ENCODE measurements at regions not wholly inside any gene's neighbourhood (a gene's known extent, or its start where the extent isn't known, plus 50 kb on each side); places are given as distances from the start of the nearest gene placed in this dataset.
A peak's percentile ranks its signal among the peaks of the same experiment; 100 is the strongest.
"Not testable (repeated sequence)": the region's sequence is repeated elsewhere in the genome, so short reads cannot be mapped to it uniquely, and the experiment has no call there.

DNA sequence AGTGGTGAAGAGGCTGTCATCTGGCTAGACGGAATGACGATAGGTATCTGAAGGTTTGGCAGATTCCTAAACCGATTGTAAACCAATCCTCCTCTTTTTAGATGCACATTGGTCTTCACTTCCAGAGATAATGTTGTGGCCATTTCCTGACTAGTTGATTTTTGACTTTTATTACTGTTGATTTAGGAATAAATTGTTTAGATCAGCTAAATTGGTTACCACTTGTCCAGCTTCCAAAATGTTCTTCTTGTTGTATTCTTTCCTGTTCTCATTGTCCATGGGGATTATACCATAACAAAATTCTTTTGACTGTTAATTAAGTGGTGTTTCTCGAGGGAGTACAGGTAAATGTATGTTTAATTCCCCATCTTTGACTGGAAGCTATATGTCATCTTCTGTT is 119.7 kb downstream of the MACROH2A1 start:
- DNase-seq (ENCODE audit: low read depth) = no peak

DNA sequence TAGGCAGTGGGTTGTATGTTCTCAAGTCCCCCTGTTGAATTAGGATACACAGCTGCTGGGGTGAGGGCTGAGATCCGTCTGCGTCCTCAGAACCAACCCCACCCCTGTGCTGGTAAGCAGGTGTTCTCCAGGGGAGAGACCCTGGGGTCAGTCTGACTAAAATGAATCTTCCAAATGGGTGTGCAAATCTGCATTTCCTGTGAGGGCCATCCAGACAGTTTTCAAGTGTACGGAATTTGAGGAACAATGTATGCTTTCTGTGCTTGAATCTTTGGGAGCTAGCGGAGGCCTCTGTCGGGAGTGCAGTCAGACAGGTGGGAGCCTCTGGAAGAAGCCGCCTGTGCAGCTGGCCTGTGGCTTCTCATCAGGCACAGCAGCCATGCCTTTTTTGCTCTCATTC is 122.9 kb downstream of the MACROH2A1 start:
- DNase-seq (ENCODE audit: low read depth) = no peak

DNA sequence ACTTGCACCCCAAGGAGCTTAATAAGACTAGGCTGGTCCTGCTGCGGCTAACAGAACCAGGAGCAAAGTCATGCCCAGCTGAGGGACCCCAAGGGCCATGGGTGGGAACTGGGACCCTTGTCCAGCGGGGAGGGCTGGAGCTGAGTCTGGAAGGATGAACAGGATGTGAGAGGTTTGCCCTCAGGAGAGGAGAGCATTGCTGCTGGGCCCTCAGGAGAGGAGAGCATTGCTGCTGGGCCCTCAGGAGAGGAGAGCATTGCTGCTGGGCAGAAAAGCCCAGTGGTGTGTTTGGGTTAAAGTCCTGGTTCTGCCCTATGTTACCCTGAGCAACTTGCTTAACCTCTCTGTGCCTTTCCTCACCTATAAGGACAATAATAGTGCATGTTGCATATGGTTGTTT is 125.8 kb downstream of the MACROH2A1 start:
- DNase-seq (ENCODE audit: low read depth) = no peak

DNA sequence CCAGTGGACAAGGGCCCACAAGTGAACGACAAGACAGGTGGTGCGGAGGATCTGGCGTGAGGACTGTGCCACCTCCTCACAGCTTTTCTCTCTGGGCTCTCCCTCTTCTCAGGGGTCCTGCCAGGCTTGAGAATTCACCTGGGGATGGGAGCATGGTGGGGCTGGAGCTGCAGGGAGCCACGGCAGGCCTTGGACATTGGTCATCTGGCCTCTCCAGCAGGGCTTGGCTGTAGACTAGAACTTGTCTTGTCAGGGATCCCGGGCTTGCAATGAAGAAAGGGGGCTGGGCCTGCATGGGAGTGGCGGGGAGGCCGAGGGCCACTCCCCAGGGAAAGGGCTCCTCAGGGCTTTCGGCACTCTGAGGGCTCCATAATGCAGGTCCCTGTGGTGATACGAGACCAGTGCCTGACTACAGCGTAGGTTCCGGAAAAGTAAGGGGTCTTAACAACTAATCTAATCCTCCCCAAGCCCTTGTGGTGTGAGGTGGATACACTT is 126.7 kb downstream of the MACROH2A1 start:
- DNase-seq (ENCODE audit: low read depth) = no peak

DNA sequence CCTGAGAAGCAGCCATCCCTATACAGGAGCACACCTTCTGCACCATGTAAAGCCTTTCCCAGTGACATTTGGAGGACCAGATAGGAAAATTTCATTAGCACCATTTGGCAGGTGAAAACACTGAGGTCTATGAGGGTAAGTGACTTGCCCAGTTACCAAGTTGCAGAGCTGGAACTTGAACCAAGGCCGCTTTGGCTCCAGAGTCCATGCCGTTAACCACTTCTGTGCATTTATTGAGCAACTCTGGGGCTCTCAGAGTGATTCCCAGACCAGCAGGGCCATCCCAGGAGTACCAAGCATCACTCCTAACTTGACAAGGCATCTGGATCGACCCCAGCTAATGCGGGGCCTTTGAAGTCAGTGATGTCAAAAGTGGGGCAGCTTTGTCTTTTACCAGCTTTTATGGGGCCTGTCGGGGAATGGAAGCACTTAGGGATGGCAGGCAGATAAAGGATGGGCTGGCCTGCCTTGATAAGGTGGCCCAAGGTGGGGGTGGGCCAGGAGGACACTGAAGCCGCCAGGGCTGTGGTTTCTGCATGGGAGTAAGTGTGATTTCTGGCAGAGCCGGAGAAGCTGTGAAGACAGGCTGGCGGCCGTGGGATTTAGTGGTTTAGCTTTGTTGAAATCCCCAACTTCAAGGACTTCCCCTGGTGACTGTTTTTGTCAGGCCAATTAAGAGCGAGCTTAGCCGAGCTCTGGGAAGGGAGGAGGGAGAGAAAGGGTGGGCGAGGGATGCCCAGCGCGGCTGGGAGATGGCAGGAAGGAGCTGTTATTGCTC is 127.3 kb downstream of the MACROH2A1 start:
- peak; percentile 77 for DNase-seq (ENCODE audit: low read depth)

DNA sequence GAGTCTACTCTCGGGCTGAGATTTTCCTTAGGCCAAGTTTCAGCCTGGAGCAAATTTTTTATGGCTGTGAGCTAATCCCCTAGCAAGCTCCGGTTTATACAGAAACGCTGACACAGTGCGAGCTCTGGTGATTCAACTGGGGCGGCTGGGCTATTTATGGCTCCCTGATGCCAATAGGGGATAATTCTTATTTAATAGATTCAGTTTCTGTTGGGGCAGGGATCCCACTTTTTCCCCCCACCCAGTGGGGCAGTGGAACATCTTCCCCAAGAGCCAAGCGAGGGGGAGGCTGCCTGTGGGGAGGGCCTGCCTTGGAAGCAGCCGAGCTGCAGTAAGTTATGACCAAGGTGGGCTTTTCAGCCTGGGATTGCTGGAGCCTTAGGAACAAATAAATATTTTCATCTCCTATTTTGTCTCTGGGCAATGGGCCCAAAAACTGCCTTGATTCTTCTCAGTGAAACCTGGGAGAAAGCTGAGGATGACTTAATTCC is 129.1 kb downstream of the MACROH2A1 start:
- peak; percentile 91 for DNase-seq (ENCODE audit: low read depth)

DNA sequence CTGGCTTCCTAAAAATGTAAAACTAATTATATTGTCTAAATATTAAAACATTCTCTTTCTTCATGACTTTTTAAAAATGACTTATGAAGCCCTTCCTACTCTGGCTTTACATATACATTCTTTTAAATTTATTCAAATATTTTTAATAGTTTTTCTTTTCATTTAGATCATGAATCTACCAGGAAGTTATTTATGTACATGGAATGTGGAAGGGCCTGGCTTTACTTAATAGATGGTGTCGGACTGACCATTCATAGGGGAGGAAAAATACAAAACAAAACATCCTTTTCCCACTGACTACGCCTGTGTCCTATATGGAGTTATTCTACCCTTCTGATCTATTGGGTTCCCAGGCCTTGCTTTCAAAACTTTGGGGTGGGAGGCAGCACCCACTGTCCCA is 129.8 kb downstream of the MACROH2A1 start:
- peak; percentile 66 for DNase-seq (ENCODE audit: low read depth)

DNA sequence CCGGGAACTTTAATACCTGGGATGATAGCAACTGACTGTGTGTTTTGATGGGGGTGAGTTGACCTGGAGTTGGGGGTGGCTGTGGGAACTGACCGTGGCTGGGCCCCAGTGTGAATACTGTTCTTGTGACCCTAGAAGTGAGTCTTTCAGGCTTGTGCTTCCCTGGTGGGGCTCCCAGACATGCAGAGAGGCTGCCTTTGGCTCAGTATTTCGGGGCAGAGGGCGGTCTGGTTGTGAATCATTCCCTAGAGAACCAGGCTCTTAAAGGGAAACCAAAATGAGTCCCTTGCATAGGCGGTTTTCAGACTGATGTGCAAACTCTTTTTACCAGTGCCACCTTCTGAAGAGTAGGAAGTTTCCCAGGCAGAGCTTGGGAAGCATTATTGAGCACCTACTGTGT is 132.1 kb downstream of the MACROH2A1 start:
- DNase-seq (ENCODE audit: low read depth) = peak; percentile 71

DNA sequence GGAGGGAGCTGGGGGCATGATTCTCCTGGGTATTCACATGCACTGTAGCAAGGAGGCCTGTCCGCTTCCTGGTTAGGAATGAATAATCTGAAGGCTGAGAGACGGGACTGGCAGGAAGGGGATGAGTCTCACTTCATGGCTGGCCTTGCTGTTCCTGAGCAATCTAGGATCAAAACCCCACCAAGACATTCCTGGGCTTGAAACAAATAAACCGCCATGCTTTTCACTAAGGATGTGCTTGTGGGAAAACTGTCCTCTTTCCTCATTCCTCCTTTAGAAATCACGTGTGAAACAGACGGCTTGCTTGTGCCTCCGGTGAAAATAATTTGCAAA is 132.8 kb downstream of the MACROH2A1 start:
- DNase-seq (ENCODE audit: low read depth) = peak; percentile 50

DNA sequence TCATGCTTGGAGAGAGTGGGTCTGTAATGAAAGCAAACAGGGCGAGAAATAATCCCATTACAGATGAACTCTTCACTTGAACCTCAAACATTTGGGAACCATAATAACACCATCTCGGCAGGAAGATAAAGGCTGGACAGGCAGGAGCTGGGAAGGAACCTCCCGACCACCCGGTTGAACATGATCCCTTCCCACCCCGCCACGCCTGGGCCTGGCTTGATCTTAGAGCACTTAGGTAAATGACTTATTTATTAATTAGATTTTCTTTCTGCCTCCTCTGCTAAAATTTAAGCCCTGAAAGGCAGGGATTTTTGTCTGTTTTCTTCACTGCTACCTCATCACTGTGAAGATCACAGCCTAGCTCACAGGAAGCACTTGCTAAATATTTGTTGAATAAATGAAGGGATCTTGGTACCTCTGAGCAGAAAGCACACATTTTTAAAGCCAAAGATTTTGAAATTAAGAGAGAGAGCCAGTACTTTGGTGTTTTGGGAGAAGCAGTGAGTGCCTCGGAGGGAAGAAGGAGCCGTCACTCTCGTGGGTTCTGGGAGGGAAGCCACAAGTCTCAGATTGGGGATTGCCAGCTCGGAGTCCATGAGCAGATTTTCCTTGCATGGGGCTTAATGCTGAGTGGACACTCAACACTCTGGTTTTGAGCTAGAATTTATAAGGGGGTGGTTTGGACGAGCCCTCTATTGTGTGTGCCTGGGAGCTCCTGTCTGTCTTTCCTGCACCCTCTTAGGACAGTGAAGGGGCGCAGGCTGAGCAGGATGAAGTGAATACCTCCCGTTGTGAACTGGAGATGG is 133.3 kb downstream of the MACROH2A1 start:
- no peak for DNase-seq (ENCODE audit: low read depth)

DNA sequence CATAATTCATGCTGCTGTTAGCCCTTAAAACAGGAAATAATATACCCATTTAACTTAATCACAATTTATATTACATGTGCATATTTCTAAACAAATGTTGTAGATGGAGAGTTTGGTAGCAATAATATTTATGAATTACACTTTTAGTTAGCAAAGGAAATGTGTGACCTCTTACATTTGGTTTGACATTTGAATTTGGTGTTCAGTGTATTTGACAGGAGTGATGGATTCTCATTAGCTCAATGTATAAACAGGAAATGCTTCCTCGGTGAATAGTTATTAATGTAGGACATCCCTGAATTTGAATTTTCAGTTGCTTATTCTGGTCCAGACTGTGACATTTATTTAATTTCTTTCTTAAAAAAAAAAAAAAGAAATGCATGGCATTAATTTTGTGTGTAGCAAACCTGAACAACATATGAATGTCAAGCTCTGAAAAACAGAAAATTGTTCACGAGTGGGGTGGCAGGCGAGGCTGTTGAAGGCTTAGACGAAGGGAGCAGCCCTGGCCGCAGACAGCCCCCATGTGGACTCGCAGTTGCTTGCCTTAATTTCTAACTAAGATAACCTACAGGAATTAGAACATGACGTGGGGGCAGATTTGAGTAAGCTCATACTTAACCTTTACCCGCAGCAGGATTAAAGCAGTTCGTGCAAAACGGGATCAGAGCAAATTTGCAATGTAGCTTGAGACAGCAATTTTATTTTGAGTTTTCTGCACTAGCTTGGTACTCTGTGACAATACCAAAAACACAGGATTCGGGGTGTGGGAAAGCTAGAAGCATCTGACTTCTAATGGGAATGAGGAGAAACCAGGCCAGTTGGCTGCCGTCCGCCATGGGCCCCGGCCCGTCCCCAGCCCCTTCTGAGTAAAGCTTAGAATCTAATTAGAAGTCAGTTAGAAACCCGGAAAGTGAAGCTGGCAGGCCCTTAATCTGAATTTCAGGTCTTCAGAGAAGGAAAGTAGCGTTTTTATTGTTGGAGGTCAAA is 134.3 kb downstream of the MACROH2A1 start:
- DNase-seq (ENCODE audit: low read depth) = peak; percentile 88

DNA sequence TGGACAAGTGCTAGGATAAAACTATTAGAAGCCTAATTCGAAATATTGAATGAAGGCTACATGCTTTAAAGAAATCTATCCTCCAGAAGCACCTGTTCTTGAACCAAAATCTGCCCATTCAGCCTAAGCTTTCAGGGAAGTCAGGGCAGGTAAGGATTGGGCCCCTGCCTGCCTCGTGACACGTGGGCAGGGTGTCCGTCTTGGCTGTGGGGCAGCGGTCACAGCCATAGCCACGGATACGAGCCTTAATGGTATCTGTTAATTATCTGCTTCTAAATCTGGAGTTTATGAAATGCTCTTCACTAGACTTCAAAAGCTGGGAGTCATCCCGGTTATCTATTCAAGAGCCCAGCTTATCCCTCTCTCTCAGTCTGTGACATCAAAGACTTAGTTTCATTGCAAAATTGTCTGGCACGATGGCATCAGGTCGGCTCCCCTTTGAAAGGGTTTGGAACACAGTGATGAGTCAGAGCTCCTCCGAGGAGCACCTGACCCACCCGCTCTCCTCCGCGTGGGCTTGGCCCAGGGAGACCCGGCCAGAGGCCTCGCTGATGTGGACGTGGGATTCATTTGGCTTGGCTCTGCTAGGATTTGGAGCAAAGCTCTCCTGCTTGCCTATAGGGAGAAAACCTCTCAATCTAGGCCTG is 135.9 kb downstream of the MACROH2A1 start:
- DNase-seq (ENCODE audit: low read depth) = peak; percentile 49

DNA sequence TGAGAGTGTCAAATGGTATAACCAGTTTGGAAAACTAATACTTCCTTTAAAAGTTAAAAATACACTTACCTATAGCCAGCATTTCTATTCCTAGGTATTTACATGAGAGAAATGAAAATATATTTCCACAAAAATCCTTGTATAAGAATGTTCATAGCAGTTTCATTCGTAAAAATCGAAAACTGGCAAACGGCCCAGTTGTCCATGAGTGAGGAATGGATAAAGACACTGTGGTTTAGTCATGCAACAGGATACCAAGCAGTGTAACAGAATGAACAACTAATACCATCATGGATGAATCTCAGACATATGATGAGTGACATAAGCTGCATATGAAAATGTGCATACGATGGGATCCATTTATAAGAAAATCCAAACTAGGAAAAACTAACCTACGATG is 136.7 kb downstream of the MACROH2A1 start:
- no peak for DNase-seq (ENCODE audit: low read depth)

DNA sequence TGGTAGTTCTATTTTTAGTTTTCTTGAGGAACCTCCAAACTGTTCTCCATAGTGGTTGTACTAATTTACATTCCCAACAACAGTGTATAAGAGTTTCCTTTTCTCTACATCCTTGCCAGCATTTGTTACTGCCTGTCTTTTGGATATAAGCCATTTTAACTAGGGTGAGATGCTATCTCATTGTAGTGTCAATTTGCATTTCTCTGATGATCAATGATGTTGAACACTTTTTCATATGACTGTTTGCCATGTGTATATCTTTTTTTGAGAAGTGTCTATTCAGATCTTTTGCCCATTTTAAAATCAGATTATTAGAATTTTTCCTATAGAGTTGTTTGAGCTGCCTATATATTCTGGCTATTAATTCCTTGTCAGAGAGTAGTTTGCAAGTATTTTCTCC is 138.9 kb downstream of the MACROH2A1 start:
- DNase-seq (ENCODE audit: low read depth) = not testable (repeated sequence)

DNA sequence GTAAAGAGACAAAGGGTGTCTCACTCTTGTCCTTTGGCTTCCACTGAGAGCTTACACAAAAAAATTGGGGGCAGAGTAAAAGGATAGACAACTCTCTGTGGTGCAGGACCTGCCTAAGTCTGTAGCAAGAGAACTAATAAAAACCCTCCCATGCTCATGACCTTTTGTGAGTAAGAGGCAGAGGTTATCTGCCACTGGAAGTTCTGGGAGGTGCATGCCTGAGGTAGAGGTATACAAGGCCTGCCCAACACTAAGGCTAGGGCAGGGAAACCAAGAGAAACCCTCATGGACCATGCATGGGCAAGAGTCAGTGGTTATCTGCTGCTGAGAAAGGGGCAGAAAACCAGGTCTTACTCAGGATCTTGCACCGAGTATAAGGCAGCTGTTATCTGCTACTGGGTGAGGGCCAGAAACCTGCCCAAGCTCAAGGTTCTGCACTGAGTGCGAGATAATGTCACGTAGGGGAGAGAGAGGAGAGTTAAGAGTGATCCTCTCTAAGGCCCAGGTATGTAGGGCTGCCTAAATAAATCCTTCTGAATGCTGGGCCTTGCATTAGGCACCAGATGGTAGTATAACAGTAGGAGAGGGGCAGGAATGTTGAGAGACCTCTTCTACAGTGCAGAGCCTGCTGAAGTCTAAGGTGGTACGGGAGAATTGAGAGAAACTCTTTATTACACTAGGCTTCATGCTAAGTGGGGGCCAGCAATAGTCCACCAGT is 143.4 kb downstream of the MACROH2A1 start:
- DNase-seq (ENCODE audit: low read depth) = no peak

DNA sequence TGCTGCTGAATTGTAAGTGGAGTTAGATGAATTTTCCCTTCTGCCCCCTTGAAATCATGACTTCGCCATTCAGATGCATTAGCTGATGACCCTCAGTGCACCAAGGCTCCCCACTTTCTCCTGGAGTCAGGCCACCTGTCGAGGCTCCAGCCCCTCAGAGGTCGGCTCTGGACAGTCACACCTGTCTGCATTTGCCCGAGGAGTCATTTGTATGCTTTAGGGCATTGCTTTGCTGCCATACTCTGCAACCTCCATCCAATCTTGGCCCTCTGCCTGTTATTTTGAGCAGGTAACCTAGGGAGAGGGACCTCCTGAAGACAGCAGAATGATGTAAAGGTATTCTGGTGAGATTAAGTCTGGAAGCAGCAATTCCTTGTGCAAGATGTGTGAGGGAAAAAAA is 144.8 kb downstream of the MACROH2A1 start:
- no peak for DNase-seq (ENCODE audit: low read depth)

DNA sequence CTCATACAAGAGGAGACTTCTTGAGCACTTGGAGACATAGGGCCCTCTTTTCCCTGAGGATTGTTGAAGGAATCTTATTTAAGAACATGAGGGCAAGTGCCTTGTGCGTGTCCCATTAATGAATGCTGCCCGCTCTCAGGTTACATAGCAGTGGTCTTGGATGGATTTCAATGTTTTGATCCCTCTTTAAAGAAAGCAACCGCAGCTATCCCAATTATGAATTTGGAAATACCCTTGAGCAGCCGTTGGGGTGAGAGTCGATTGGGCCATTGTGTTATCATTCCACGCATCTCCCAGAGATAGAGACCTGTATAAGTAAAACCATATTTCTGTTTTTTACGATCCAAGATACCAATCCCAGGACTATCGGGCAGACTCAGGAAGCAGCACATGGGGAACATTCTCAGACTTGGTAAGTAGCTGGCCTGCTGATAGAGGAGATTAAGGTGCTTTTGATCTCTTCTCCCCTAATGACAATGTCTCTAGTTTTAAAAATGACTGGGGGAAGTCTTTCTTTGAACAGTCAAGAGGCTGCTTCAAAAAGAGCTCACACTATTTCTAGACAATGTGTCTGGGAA is 145.3 kb downstream of the MACROH2A1 start:
- peak; percentile 55 for DNase-seq (ENCODE audit: low read depth)

DNA sequence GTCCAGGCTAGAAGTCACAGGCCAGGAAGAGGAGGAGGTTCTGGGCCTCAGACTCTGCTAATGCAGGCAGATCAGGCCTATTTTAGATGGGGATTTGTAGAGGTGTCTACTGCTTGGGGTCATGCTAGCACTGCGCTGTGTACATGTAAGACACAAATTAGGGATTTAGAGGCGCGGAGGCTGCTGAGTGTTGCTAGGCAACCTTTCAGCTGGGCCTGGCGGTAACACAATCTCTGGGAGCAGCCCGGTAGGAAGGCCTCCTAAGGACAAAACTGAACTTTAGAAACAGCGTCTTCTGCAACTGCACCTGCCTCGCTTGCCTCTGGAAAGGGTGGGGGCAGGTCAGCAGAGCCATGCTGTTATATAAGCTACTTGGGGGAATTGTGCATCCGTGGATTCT is 147.9 kb downstream of the MACROH2A1 start:
- no peak for DNase-seq (ENCODE audit: low read depth)

DNA sequence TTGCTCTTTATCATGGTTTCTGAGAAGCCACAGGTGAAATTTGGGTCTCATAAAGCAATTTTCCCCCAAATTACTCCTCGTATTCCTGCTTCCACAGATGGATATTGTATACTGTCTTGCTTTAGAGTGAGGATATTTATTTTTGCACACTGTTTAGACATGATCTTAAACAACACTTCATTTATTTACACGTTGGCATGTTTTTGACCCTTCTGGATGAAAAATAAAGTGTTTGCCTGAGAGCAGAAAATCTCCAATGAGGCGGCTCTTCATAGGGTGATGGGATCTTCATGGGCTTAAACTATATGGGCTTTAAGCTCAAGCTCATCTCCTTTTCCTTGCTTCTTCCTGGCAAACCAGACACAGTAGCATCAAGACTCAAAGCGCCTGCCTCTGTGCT is 148.4 kb downstream of the MACROH2A1 start:
- no peak for DNase-seq (ENCODE audit: low read depth)

DNA sequence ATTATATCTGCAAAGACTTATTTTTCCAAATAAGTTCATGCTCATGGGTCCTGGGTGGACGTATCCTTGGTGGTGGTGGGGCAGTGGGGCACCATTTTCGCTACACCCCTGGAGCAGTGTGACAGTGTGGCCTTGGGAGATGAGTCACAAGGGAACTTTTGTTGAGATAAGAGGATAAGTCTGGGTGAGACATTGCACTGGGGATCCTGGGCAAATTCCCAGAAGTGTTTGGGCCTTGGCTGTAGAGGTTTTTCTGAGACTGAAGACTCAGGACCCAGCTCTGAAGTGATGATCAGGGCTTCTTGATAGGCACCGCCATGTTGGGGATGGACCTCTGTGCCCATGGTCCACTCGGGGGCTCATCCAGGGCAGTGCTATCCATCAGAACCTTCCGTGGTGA is 149.4 kb downstream of the MACROH2A1 start:
- peak; percentile 28 for DNase-seq (ENCODE audit: low read depth)
